ENCODE measurements at regions not wholly inside any gene's neighbourhood (a gene's known extent, or its start where the extent isn't known, plus 50 kb on each side); places are given as distances from the start of the nearest gene placed in this dataset.

DNA sequence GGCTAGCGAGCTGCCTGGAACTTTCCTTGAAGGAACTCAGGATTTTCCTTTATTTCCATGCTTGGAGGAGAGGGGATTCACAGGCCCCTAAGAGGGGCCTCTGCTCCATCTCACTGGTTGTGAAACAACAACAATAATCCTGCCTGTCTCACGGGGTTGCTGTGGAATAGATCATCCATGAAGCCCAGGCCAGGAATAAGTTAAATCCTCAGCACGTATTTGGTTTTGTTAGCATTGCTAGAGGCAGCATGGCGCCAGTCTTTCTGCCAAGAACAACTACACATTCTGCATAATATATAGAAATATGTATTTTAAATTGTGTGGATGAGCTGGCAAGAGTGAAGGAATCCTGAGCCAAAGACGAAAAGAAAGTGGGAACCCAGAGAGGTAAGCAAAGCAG is 80.8 kb upstream of the L3MBTL4 start:
- Histone ChIP-seq H3K4me1 (ENCODE audit: low read depth, poor library complexity, severe bottlenecking) (no peaks in the 10 kb centered on the region), H3K27ac (no peak overlapping the region), H3K36me3 (ENCODE audit: insufficient read depth) (no peaks in the 10 kb centered on the region), H3K79me2 (ENCODE audit: insufficient read depth, low read depth) (no peaks in the 10 kb centered on the region), H4K20me1 (ENCODE audit: insufficient read depth) (no peaks in the 10 kb centered on the region), H3K4me2 (no peak overlapping the region), H3K9ac (no peak overlapping the region), H3K4me3 (IDR thresholded peaks at IDR 0.05; ENCODE audit: insufficient read depth, low read depth, low read length) (no peak overlapping the region), H2AFZ (ENCODE audit: low read depth) (no peak overlapping the region), H3K27me3 (ENCODE audit: insufficient read depth, low read depth) (no peaks in the 10 kb centered on the region)
- TF ChIP-seq, protein P1, sequence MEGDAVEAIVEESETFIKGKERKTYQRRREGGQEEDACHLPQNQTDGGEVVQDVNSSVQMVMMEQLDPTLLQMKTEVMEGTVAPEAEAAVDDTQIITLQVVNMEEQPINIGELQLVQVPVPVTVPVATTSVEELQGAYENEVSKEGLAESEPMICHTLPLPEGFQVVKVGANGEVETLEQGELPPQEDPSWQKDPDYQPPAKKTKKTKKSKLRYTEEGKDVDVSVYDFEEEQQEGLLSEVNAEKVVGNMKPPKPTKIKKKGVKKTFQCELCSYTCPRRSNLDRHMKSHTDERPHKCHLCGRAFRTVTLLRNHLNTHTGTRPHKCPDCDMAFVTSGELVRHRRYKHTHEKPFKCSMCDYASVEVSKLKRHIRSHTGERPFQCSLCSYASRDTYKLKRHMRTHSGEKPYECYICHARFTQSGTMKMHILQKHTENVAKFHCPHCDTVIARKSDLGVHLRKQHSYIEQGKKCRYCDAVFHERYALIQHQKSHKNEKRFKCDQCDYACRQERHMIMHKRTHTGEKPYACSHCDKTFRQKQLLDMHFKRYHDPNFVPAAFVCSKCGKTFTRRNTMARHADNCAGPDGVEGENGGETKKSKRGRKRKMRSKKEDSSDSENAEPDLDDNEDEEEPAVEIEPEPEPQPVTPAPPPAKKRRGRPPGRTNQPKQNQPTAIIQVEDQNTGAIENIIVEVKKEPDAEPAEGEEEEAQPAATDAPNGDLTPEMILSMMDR (conservative IDR thresholded peaks at IDR 0.05; ENCODE audit: low read depth, low read length): no peak

DNA sequence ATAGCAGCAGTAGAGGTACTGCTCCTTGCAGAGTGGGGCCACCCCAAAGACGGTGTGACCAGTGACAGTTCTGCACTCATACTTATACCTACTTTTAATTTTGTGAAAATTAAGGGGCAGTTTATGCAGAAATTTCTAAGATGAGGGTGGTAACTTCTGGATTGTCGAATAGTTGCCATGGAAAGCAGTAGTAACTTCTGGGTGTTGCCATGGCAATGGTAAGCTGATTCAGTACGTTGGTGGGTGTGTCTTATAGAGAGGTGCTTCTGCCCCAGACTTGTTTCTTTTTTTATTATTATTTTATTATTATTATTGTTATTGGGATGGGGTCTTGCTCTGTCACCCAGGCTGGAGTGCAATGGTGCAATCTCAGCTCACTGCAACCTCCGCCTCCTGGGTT is 82.8 kb upstream of the L3MBTL4 start:
- H3K4me3 ChIP-seq (IDR thresholded peaks at IDR 0.05; ENCODE audit: insufficient read depth, low read depth, low read length): no peak overlapping the region
- H4K20me1 ChIP-seq (ENCODE audit: insufficient read depth): no peaks in the 10 kb centered on the region
- H3K79me2 ChIP-seq (ENCODE audit: insufficient read depth, low read depth): no peaks in the 10 kb centered on the region
- H3K4me2 ChIP-seq: no peak overlapping the region
- no peaks in the 10 kb centered on the region for H3K36me3 ChIP-seq (ENCODE audit: insufficient read depth)
- H3K4me1 ChIP-seq (ENCODE audit: low read depth, poor library complexity, severe bottlenecking): no peaks in the 10 kb centered on the region
- H3K9ac ChIP-seq: no peak overlapping the region
- H2AFZ ChIP-seq (ENCODE audit: low read depth): no peak overlapping the region
- TF ChIP-seq, protein P1 (conservative IDR thresholded peaks at IDR 0.05; ENCODE audit: low read depth, low read length): no peak
- no peaks in the 10 kb centered on the region for H3K27me3 ChIP-seq (ENCODE audit: insufficient read depth, low read depth)
- H3K27ac ChIP-seq: no peak overlapping the region

DNA sequence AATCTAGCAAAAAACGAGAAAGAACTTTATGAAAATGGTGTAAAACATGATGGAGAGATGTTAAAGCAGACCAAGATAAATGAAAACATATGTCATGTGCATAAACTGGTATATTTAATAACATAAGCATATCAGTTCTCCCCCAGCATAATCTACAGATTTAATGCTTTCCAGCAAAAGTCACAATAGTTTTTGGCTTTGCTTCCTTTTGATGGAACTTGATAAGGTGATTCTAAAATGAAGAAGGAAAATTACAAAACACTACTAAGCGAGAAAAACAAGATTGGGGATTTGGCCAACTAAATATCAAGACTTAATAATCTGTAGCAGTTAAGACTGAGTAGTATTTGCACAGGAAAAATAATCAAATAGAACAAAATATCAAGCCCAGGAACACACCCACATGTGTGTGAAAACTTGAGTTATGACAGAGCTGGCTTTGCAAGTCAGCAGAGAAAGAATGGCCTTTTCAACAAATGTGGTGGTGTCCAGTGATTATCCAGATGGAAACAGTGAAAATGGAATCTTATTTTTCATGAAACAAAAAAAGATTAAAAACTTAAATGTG is 83.7 kb upstream of the L3MBTL4 start:
- no peaks in the 10 kb centered on the region for H3K79me2 ChIP-seq (ENCODE audit: insufficient read depth, low read depth)
- no peaks in the 10 kb centered on the region for H3K27me3 ChIP-seq (ENCODE audit: insufficient read depth, low read depth)
- H3K4me1 ChIP-seq (ENCODE audit: low read depth, poor library complexity, severe bottlenecking): no peaks in the 10 kb centered on the region
- H4K20me1 ChIP-seq (ENCODE audit: insufficient read depth): no peaks in the 10 kb centered on the region
- H3K4me3 ChIP-seq (IDR thresholded peaks at IDR 0.05; ENCODE audit: insufficient read depth, low read depth, low read length): no peak overlapping the region
- TF ChIP-seq, protein P1 (conservative IDR thresholded peaks at IDR 0.05; ENCODE audit: low read depth, low read length): no peak
- no peak overlapping the region for H2AFZ ChIP-seq (ENCODE audit: low read depth)
- no peak overlapping the region for H3K27ac ChIP-seq
- H3K36me3 ChIP-seq (ENCODE audit: insufficient read depth): no peaks in the 10 kb centered on the region
- H3K4me2 ChIP-seq: no peak overlapping the region
- H3K9ac ChIP-seq: no peak overlapping the region

DNA sequence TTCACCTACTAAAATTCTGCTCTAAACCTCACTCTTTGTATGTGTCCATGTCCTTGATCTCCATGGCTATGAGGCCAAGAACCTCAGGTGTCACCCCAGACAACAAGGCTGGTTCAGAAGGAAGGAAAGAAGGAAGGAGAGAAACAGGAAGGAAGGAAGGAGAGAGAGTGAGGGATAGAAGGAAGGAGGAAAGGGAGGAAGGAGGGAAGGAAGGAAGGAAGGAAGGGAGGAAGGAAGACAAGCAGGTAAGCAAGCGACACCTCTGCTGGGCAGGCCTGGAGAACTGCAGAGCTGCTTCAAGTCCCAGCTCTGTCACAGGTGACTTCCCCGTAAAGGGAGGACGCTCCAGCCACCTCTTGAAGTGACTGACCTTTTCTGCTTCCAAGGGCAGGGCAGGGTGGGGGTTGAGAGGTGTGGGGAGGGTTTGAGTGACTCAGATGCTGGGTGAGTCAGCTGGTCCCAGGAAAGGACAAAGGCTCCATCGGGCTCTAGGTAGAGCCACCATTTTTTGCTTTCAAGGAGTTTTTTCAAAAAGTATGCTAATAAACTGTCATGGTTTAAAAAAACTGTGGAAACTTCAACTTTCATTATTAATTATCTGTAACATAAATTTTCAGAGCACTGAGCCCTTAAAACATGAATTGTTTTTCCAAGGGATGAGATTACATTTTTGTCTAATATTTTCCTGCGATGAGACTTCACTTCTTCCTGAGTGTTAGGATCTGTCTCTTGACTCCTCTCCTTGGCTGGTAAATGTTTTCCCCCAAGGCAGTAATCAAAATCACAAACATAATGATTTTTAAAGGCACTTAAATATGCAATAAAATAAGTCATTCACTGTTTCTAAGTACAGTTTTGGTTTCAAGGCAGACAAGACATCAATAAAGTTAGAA is 90.1 kb upstream of the L3MBTL4 start:
- Histone ChIP-seq H3K27me3 (ENCODE audit: insufficient read depth, low read depth) (no peaks in the 10 kb centered on the region), H2AFZ (ENCODE audit: low read depth) (no peak overlapping the region), H3K4me2 (no peak overlapping the region), H4K20me1 (ENCODE audit: insufficient read depth) (no peaks in the 10 kb centered on the region), H3K27ac (no peak overlapping the region), H3K79me2 (ENCODE audit: insufficient read depth, low read depth) (no peaks in the 10 kb centered on the region), H3K36me3 (ENCODE audit: insufficient read depth) (no peaks in the 10 kb centered on the region), H3K4me3 (IDR thresholded peaks at IDR 0.05; ENCODE audit: insufficient read depth, low read depth, low read length) (no peak overlapping the region), H3K9ac (no peak overlapping the region), H3K4me1 (ENCODE audit: low read depth, poor library complexity, severe bottlenecking) (no peaks in the 10 kb centered on the region)
- TF ChIP-seq, protein P1 (conservative IDR thresholded peaks at IDR 0.05; ENCODE audit: low read depth, low read length): no peak

Data from KMS-11 (cell line).